Loucy (cell line): ENCODE measurements at regions not wholly inside any gene's neighbourhood (a gene's known extent, or its start where the extent isn't known, plus 50 kb on each side); places are given as distances from the start of the nearest gene placed in this dataset.

Experiments used
- CTCF ChIP-seq: fragments of 200-600 bp; sonication (generic); conservative IDR thresholded peaks from 2 replicates; pipeline ENCODE4 v1.5.1; 2014; ENCODE audit warnings: mild to moderate bottlenecking, antibody characterized with exemption, low read length
- EZH2phosphoT487 ChIP-seq: fragments of 200-600 bp; IDR thresholded peaks from 2 replicates; pipeline ENCODE4 v1.6.1; 2018; ENCODE audit warnings: antibody characterized with exemption, mild to moderate bottlenecking, moderate library complexity, borderline replicate concordance

GRCh38 chr21:39051588-39051949, 131.7 kb downstream of the PSMG1 start:
- TF ChIP-seq CTCF (no peak), EZH2phosphoT487 (no peak)
